ENCODE measurements at regions not wholly inside any gene's neighbourhood (a gene's known extent, or its start where the extent isn't known, plus 50 kb on each side); places are given as distances from the start of the nearest gene placed in this dataset.

GRCh38 chr12:20232931-20233675, 135.2 kb upstream of the PDE3A start:
- no peak for TF ChIP-seq POLR2A (IDR thresholded peaks at IDR 0.05)
- no peak for TF ChIP-seq CTCF (IDR thresholded peaks at IDR 0.05)

Measured in Peyer's patch (tissue), 4 donors.